Testis (tissue), 2 donors: ENCODE measurements at regions not wholly inside any gene's neighbourhood (a gene's known extent, or its start where the extent isn't known, plus 50 kb on each side); places are given as distances from the start of the nearest gene placed in this dataset.

Experiments used
- POLR2A ChIP-seq: fragments of 450-650 bp; IDR thresholded peaks from one replicate; pipeline ENCODE4 v1.6.1; 2017; ENCODE audit warnings: antibody characterized with exemption, mild to moderate bottlenecking, moderate library complexity
- TF ChIP-seq, protein P1 (sequence below), 3 experiments: fragments of 450-650 bp in 2 of 3; fragments of 200-600 bp in 1 of 3; sonication (generic) in 1 of 3; IDR thresholded peaks; one replicate each; pipeline ENCODE4 v1.5.1; 2016 to 2019; ENCODE audit warnings: antibody characterized with exemption in 3 of 3, mild to moderate bottlenecking in 2 of 3, moderate library complexity in 1 of 3

DNA sequence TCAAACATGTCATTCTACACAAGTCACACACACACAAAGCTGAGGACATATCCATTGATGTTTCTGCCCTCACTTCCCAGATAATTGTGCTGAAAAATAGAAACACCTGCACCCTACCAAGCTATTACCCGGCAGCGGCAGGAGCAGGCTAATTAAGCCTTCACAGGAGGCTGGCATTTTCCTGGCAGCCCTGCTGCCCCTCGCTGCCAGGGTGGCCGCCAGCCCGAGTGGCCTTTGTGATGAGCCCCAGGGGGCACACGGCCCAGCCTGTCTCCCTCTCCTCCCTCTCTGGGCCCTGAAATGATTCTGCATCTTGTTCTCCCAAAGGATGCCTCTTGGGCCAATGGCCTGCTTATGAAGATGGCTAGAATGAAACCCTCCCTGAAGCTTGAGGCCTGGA, 76.2 kb upstream of the TP53I11 start:
- TF ChIP-seq, protein P1, sequence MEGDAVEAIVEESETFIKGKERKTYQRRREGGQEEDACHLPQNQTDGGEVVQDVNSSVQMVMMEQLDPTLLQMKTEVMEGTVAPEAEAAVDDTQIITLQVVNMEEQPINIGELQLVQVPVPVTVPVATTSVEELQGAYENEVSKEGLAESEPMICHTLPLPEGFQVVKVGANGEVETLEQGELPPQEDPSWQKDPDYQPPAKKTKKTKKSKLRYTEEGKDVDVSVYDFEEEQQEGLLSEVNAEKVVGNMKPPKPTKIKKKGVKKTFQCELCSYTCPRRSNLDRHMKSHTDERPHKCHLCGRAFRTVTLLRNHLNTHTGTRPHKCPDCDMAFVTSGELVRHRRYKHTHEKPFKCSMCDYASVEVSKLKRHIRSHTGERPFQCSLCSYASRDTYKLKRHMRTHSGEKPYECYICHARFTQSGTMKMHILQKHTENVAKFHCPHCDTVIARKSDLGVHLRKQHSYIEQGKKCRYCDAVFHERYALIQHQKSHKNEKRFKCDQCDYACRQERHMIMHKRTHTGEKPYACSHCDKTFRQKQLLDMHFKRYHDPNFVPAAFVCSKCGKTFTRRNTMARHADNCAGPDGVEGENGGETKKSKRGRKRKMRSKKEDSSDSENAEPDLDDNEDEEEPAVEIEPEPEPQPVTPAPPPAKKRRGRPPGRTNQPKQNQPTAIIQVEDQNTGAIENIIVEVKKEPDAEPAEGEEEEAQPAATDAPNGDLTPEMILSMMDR (IDR thresholded peaks at IDR 0.05), result no peak
- no peak for TF ChIP-seq POLR2A
